PFSK-1 (cell line): ENCODE measurements at regions not wholly inside any gene's neighbourhood (a gene's known extent, or its start where the extent isn't known, plus 50 kb on each side); places are given as distances from the start of the nearest gene placed in this dataset.

Source experiments
- FOXP2 ChIP-seq: optimal IDR thresholded peaks from 2 replicates; pipeline ENCODE3; 2011; ENCODE audit warnings: borderline replicate concordance, control low read depth, inconsistent platforms; ENCODE audit not compliant: insufficient read depth; ENCODE audit errors: extremely low read length, extremely low read depth
- POLR2AphosphoS5 ChIP-seq: IDR thresholded peaks from 2 replicates; pipeline ENCODE4 v1.6.1; 2012; ENCODE audit warnings: low read depth, mild to moderate bottlenecking, control low read depth, low read length, moderate library complexity
- SIN3A ChIP-seq: IDR thresholded peaks from 2 replicates; pipeline ENCODE4 v1.6.1; 2012; ENCODE audit warnings: mild to moderate bottlenecking, low read length, moderate library complexity, borderline replicate concordance; ENCODE audit not compliant: insufficient read depth
- TAF1 ChIP-seq: IDR thresholded peaks from 2 replicates; pipeline ENCODE4 v1.6.1; 2012; ENCODE audit warnings: low read length, control low read depth, borderline replicate concordance; ENCODE audit not compliant: insufficient read depth
- TF ChIP-seq, protein P1 (sequence below), 2 experiments: IDR thresholded peaks; 2 replicates each; pipeline versions ENCODE4 v1.6.1 to v1.8.0; 2011 to 2012; ENCODE audit warnings: low read depth in 2 of 2, low read length in 2 of 2, control low read depth in 1 of 2, inconsistent platforms in 1 of 2, mild to moderate bottlenecking in 1 of 2, moderate library complexity in 1 of 2; ENCODE audit not compliant: insufficient read depth in 1 of 2

DNA sequence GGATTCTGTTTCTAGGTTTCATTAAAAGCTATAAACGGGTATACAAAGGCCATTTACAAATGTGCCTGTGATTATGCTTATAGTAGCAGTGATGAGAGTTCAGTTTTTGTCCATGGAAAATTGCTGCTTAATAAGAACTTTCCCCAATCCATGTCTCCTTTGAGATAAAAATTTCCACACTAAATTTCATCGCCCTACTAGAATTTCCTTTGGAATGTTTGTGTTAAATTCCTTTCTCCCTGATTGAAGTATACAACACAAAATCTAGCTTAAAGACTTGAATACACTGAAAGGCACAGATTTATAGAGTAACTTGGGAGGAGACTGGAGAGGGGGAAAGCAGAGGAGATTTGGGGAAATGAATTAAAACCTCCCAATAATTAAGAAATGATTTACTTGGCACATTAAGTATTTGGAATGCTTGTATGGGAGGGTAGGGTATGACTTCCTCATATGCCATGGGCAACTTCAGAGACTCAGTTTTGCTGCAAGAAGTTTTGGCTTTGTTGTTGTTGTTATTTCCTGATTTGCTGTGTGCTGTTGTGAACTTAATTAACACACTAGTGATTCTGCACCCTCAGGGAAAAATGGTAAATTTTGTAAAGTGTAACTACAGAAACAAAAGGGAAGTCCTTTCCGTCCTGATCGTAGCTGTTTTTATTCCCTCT lies 157.6 kb upstream of the LMO4 start:
- TF ChIP-seq POLR2AphosphoS5 (no peak), FOXP2 (no peak), SIN3A (no peak), TAF1 (no peak)
- TF ChIP-seq, protein P1, sequence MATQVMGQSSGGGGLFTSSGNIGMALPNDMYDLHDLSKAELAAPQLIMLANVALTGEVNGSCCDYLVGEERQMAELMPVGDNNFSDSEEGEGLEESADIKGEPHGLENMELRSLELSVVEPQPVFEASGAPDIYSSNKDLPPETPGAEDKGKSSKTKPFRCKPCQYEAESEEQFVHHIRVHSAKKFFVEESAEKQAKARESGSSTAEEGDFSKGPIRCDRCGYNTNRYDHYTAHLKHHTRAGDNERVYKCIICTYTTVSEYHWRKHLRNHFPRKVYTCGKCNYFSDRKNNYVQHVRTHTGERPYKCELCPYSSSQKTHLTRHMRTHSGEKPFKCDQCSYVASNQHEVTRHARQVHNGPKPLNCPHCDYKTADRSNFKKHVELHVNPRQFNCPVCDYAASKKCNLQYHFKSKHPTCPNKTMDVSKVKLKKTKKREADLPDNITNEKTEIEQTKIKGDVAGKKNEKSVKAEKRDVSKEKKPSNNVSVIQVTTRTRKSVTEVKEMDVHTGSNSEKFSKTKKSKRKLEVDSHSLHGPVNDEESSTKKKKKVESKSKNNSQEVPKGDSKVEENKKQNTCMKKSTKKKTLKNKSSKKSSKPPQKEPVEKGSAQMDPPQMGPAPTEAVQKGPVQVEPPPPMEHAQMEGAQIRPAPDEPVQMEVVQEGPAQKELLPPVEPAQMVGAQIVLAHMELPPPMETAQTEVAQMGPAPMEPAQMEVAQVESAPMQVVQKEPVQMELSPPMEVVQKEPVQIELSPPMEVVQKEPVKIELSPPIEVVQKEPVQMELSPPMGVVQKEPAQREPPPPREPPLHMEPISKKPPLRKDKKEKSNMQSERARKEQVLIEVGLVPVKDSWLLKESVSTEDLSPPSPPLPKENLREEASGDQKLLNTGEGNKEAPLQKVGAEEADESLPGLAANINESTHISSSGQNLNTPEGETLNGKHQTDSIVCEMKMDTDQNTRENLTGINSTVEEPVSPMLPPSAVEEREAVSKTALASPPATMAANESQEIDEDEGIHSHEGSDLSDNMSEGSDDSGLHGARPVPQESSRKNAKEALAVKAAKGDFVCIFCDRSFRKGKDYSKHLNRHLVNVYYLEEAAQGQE (IDR thresholded peaks at IDR 0.05; ENCODE audit: insufficient read depth in 1 of 2, low read depth in 2 of 2, low read length in 2 of 2): no peak

DNA sequence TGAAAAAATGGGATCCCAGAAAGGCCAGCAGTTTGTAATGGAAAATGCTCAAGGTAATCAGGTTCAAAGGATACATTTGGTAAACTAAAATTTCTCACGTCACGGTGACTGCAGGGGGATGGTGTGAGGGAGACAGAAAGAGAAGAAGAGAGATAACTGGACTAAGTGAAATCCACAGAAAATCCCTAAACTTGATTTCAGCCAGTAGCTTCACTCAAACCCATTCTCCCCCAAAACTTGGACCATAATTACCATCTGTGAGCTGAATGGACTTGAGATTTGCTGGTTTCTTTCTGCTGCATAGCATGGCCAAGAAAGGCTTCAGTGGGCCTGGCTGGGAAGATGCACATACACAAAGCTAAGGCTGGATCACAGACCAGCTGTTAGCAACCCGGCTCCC lies 155.4 kb upstream of the LMO4 start:
- TF ChIP-seq FOXP2: no peak
- no peak for TF ChIP-seq TAF1
- TF ChIP-seq, protein P1 (IDR thresholded peaks at IDR 0.05; ENCODE audit: insufficient read depth in 1 of 2, low read depth in 2 of 2, low read length in 2 of 2): no peak
- TF ChIP-seq POLR2AphosphoS5: no peak
- no peak for TF ChIP-seq SIN3A

DNA sequence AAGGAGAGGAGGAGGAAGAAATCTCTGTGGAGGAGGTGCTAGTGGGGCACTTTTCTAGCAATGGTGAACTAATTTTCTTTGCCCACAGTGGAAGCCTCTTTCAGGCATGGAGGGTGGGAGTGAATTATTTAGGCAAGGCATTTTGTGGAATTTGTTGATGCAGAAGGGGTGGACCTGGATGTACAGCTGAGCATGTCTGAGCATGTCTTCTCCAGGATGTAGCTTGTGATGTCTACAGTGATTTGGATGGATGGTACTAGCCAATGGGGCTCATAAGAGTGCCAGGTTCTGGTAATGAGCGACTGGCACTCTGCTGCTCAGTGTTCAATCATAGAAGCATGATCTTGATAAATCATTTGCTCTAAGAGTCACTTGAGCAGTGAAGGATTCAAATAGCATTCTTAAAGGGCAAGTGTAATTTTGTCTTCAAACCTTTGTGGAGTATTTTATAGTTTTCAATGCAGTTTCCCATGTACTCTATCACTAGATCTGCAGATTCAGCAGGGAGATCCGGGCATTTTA lies 153.9 kb upstream of the LMO4 start:
- TF ChIP-seq FOXP2: no peak
- no peak for TF ChIP-seq POLR2AphosphoS5
- no peak for TF ChIP-seq TAF1
- TF ChIP-seq SIN3A: no peak
- TF ChIP-seq, protein P1 (IDR thresholded peaks at IDR 0.05; ENCODE audit: insufficient read depth in 1 of 2, low read depth in 2 of 2, low read length in 2 of 2): no peak

DNA sequence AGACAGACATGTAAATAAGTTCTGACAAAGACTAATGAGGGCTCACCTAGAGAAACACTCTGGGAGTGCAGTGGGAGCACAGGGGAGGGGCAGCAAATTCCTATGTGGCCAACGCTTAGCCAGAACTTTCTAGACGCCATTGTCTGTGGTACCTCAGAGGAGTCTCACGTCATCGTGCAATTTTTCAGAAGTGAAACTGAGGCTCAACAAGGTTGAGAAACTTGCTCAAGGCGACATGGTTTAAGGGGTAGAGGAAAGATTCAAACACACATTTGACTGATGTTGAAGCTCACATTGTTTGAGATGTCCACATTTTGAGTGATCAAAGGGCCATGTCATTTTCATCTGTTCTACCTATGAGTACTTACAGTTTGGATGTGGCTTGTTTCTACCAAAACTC lies 152.6 kb upstream of the LMO4 start:
- TF ChIP-seq FOXP2: no peak
- no peak for TF ChIP-seq SIN3A
- no peak for TF ChIP-seq TAF1
- TF ChIP-seq, protein P1 (IDR thresholded peaks at IDR 0.05; ENCODE audit: insufficient read depth in 1 of 2, low read depth in 2 of 2, low read length in 2 of 2): no peak
- TF ChIP-seq POLR2AphosphoS5: no peak
